ENCODE measurements at regions not wholly inside any gene's neighbourhood (a gene's known extent, or its start where the extent isn't known, plus 50 kb on each side); places are given as distances from the start of the nearest gene placed in this dataset.

- DNase-seq = no peak
Observed at GRCh38 chr16:51085271-51085670, 65.8 kb downstream of the SALL1 start.

- DNase-seq = no peak
Observed at GRCh38 chr16:51084074-51084928, 66.8 kb downstream of the SALL1 start.

- no peak for DNase-seq
Observed at GRCh38 chr16:51072591-51072990, 78.5 kb downstream of the SALL1 start.

GRCh38 chr16:51071326-51071725, 79.7 kb downstream of the SALL1 start:
- no peak for DNase-seq

GRCh38 chr16:51067352-51067751, 83.7 kb downstream of the SALL1 start:
- DNase-seq = no peak

- no peak for DNase-seq
Observed at GRCh38 chr16:51062039-51062438, 89.0 kb downstream of the SALL1 start.

GRCh38 chr16:51061328-51061727, 89.7 kb downstream of the SALL1 start:
- DNase-seq = no peak

- no peak for DNase-seq
Observed at GRCh38 chr16:51057969-51058337, 93.1 kb downstream of the SALL1 start.

- no peak for DNase-seq
Observed at GRCh38 chr16:51057102-51057793, 93.8 kb downstream of the SALL1 start.

GRCh38 chr16:51056331-51056730, 94.7 kb downstream of the SALL1 start:
- no peak for DNase-seq

GRCh38 chr16:51055434-51055833, 95.6 kb downstream of the SALL1 start:
- DNase-seq = no peak

GRCh38 chr16:51053775-51054174, 97.3 kb downstream of the SALL1 start:
- no peak for DNase-seq

GRCh38 chr16:51051671-51052070, 99.4 kb downstream of the SALL1 start:
- DNase-seq = no peak

GRCh38 chr16:51050377-51050706, 100.7 kb downstream of the SALL1 start:
- DNase-seq = no peak

GRCh38 chr16:51049678-51050376, 101.2 kb downstream of the SALL1 start:
- no peak for DNase-seq

- no peak for DNase-seq
Observed at GRCh38 chr16:51049276-51049675, 101.8 kb downstream of the SALL1 start.

GRCh38 chr16:51048544-51048943, 102.5 kb downstream of the SALL1 start:
- DNase-seq = no peak

GRCh38 chr16:51045794-51046193, 105.3 kb downstream of the SALL1 start:
- DNase-seq = no peak

GRCh38 chr16:51045186-51045585, 105.9 kb downstream of the SALL1 start:
- no peak for DNase-seq

- no peak for DNase-seq
Observed at GRCh38 chr16:51041546-51041945, 109.5 kb downstream of the SALL1 start.

GRCh38 chr16:51040637-51041036, 110.4 kb downstream of the SALL1 start:
- DNase-seq = no peak

GRCh38 chr16:51039638-51040331, 111.3 kb downstream of the SALL1 start:
- no peak for DNase-seq

GRCh38 chr16:51035711-51036110, 115.4 kb downstream of the SALL1 start:
- DNase-seq = no peak

All from occipital lobe (tissue), 1 donor.